UCSD-AML1 (cell line): ENCODE measurements at regions not wholly inside any gene's neighbourhood (a gene's known extent, or its start where the extent isn't known, plus 50 kb on each side); places are given as distances from the start of the nearest gene placed in this dataset.

ENCODE experiments used
- DNase-seq: peaks from one replicate; lab custom pipeline; 2025; ENCODE audit not compliant: unreplicated experiment; lab: John Stamatoyannopoulos, UW

DNA sequence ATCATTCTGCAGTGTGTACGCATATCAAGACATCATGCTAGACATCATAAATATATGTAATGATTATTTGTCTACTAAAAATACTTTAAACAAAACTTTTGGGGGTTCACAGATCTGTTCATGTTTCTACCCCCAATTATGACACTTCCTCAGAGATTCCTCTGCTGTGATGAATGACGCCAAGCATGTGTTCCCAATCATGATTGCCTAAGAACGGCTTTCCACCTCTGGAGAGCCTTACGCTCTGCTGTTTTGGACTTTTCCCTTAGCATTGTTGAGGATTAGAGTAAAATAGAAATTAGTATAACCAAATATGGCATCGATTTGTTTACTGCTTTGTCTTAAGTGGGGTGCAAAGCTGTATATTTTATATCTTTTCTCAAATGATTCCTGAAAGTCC lies 236.3 kb upstream of the IGFBP3 start:
- DNase-seq, result no peak

DNA sequence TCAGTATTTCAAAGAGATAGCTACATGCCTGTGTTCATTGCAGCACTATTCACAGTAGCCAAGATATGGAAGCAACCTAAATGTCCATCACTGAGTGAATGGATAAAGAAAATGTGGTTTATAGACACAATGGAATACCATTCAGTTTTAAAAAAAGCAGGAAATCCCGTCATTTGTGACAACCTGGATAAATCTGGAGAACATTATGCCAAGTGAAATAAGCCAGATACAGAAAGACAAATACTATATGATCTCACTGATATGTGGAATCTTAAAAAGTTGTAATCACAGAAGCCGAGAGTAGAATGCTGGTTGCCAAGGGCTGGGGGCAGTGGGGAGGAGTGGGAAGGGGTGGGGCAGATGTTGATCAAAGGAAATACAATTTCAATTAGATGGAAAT lies 235.8 kb upstream of the IGFBP3 start:
- DNase-seq, result no peak

DNA sequence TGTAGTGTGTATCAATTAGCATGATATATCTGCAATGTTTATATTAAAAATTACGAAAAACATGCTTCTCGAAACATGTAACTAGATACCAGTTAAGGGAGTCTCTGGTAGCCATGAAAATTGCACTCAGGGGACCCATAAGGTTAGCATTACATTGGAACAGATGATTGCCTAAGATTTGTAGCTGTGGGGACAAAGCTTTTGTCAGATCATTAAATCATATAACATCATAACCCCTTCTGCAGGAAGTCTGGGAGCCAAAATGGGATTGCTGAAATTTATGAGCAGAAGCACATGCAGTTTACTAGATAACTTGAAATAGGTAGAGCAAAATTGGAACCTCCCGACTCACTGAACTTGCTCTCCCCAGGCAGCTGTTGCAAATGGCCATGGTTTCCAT lies 235.0 kb upstream of the IGFBP3 start:
- DNase-seq, result no peak

DNA sequence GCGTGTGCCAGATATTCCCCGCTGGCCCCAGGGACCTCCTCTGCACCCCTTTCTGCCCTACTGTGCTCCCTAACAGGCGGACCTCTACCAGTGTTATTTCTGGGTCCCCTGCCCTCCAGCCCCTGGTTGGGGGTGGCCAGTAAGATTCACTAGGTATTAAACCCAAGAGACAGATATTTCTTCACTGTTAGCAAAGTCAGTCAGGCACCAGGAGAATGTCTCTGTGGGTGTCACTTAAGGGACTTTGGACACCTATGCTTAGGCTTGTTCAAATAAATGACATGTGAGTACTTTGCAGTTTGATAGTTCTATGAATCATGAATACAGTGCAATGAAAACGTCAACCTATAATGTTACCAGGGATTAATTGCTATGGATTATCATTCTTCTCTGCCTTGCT lies 234.3 kb upstream of the IGFBP3 start:
- DNase-seq, result no peak

DNA sequence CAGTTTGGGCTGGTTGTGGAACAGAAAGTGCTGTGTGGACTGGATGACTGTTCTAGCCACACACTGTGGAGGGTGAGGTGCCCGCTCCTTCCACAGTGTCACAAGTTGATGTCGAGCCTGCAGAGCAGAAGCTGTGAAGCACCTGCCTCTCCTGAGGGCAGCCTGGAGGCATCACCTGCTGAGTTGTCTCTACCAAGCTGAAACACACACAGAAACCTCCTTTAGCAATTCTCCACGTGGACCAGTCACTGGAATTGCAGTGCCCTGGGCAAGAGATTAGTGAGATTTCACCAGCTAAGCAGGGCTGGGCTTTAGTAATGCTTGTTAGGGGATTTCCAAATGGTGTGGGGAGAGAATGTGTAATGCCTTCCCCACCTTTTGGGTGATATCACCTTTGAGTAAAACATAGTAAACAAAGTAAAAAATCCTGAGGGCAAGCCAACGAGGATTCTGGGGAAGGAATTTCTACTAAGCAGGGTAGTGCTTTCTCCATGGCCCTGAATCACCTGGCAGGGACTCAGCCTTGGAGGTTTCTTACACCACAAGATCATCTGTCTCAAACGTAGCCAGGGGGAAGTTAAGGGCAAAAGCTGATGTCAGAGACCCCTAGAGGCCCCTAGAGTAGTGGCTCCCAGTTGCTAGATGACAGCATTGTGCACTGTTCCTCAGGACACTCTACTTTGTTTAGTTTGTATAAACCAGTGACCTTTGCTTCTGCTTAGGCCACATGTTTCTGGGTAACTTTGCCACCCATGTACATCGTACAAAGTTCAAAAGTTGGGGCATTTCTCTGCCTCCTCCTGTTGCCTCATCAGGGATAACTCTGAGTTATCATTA lies 233.1 kb upstream of the IGFBP3 start:
- DNase-seq, result no peak

DNA sequence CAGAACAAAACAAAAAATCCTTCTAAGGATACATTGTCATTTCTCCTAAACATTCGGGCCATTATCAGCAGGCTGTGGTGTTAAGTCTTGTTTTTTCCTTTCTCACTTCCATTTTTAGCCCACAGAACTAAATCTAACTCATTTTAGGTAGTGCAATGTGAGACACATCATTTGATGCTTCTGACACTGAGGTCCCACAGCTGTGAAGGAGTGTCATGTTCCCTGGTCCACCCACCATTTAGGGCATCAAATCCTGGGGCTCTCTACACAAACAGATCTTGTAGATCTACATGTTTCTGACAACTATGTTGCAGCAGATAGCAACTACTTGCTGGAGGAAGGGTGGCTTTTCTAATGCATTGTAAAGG lies 232.5 kb upstream of the IGFBP3 start:
- no peak for DNase-seq

DNA sequence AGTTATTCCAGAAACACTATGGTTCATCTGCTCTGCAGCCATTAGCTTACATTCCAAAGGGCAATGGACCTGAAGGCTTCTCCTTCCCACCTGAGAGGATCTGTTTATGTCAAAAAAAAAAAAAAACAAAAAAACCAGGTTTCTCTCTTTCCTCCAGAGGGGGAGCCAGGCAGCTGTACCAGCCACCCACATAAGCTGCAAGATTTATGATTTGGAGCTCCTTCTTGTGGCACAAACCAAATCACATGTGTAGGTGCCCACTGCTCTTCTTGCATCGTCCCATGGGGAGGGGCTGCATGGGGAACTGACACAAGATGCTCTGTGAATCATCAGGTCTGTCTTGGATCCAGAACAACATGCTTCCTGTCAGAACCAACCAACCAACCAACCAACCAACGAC lies 231.6 kb upstream of the IGFBP3 start:
- no peak for DNase-seq

DNA sequence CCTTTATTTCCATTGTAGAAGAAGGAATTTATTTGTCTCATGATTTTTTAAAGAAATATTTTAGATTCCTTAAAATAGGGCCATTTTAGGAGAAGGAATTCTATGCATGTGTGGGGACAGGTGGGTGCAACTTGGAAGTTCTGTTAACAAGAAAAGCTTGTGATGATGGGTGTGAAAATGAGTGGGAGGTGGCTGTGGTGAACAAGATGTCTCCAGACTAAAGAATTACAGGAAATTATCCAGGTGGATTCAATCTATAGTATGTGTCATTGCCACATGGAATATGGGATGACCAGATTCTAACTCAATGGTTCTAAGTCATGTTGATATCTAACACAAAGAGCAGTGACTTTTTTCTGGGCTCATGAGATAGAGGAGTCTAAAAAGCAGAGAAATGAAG lies 229.6 kb upstream of the IGFBP3 start:
- DNase-seq, result no peak

DNA sequence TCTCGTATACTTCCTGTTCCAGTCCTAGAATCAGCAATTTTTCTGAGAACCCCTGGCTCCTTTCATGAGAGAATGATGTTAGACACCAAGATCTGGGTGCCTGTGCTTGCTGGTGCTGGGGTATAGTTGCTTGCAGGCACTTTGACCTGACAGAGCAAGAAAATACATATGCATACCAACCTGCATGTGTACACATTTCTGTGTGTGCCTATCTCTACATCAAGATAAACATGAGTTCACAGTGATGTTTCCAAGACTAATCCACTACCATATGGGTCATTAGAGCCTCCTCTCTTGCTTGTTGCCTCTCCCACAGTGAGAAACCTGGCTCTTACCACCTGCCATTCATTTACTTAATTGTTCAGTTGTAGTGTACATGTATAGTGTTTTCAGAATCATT lies 229.1 kb upstream of the IGFBP3 start:
- DNase-seq, result no peak

DNA sequence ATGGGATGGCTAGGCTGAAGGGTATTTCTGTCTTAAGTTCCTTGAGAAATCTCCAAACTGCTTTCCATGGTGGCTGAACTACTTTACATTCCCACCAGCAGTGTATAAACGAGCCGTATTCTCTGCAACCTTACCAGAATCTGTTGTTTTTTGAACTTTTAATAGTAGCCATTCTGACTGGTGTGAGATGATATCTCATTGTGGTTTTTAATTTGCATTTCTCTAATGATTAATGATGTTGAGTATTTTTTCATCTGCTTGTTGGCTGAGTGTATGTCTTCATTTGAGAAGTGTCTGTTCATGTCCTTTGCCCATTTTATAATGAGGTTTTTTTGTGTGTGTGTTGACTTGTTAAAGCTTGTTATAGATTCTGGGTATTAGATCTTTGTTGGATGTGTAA lies 226.8 kb upstream of the IGFBP3 start:
- no peak for DNase-seq

DNA sequence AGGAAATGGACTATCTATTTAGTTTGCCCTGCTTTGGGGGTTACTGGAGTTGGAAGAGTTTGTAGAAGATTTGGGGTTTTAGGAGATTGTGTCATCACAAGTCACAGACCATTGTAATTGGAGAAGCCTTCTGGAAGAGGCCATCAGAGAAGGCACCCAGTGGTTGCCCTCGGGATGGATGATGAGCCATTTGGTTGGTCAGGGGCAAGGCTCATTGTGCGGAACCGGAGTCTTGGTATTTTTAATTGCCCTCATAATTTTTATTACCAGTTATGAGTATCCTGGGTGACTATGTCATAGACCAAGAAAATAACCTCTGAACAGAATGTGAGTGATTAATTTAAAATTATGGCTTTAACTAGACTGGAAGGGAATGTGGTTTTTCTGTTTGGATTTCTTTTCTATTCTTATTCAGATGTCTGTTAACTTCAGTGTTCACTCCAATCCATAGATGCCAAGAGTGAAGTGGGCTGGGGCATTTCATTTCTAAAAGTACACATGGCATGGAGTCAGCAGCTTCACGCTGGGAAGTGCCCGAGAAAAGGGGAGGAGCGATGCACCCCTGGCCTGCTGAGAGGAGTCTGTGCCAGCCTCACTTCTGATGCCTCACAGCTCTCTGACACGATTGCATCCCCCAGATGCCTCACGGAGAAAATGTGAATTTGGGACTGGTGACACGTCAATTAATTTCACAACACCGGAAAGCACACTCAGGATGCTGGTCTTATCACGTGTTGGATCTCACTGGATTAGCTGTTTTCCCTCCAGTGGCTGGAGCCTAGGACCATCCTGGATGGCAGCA lies 225.6 kb upstream of the IGFBP3 start:
- DNase-seq, result no peak

DNA sequence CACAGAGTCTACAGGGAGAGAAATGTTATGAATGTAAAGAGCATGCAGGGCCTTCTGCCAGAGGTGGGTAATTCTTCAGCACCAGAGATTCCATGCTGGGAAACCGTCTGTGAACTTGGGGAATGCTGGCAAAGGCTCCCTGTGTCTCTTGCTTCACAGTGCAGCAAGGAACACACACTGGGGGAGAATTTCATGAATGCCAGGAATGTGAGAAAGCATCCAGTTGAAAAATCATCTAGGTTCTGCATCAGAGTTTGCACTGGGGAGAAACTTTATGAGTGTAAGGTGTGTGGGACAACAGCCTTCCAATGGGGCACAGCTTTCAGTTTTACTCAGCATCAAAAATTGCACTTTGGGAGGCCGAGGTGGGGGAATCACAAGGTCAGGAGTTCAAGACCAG lies 224.3 kb upstream of the IGFBP3 start:
- DNase-seq, result no peak

DNA sequence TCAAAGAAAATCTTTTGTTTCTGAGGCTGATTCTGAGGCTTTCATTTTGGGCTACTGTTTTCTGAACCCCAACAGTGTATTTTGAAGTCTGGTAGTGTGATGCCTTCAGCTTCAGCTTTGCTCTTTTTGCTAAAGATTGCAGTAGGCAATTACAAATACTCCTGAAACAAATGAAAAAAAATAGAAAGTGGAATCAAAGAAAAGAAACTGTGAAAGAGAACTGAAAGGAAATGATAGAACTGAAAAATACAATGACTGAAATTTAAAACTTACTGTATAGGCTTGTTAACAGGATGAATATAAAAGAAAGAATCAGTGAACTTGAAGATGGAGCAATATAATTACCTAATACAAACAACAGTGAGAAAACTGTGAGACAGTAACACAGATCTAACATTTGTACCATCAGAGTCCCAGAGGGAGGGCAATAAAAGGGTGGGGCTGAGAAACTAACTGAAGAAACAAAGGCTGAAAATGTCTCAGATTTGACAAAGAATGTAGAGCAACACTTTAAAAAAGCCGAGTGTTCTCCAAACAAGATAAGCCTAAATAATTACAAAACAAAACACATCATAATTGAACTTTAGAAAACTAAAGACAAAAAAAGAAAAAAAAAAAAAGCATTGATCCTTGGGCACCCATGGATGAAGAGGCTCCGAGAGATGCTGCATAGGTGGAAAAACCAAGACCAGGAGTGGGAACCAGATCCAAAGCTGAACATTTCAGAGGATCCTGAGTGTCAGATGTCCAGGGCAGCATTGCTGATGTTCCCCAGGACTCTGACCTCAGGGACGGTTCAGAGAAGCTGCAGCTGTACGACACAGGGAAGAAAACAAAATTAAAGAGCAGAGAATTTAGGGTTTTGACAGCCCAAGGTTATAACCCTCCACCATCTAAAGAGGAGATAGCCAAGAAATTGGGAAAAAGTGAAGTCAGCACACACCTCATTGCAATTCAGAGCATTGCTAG lies 223.2 kb upstream of the IGFBP3 start:
- DNase-seq, result no peak

DNA sequence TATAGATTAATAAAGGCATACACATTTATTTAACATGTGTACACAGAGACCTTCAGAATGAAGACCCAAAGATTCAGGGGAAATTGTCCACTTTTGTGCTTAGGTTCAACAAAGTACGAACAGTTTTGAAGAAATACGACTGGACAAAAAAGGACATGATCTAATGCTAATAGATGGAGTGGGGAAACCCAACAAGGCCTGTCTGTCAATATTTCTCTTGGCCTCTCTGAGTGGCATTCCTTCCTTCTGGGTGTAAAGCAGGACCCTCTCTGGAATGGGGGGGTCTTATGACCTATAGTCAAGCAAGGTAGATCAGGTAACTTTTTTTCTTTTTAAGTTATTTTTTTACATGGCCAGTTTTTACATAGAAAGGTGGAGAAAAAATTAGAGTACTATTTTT lies 222.3 kb upstream of the IGFBP3 start:
- no peak for DNase-seq

DNA sequence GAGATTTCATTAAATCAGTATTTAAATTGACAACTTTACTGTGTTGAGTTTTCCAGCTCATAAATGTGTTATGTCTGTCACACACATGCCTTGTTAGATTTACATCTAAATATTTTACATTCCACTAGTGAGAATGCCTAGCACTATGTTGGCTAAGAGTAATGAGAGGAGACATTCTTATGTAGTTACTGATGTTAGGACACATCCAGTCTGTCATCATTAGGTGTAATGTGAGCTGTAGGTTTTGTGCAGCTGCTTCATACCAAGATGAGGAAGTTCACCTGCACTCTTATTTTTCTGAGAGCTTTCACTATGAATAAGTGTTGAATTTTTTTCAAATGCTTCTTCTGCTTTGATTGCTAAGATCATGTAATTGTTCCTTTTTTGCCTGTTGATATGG lies 218.0 kb upstream of the IGFBP3 start:
- DNase-seq, result no peak

DNA sequence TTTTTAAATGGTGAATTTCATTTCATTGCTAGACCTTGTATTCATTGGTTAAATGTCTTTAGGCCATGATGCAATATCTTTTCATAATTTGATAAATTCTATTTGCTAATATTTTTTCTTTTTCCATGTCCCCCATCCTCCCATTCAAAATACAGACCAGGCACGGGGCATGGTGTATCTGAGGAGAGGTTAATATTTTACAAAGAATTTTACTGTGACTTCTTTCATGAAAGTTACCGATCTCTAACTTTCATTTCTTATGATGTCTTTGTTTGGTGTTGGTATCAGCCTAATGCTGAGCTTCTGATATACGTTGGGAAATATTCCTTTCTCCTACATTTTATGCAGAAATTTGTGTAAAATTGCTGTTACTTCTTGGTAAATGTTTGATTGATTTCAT lies 216.7 kb upstream of the IGFBP3 start:
- DNase-seq, result no peak

DNA sequence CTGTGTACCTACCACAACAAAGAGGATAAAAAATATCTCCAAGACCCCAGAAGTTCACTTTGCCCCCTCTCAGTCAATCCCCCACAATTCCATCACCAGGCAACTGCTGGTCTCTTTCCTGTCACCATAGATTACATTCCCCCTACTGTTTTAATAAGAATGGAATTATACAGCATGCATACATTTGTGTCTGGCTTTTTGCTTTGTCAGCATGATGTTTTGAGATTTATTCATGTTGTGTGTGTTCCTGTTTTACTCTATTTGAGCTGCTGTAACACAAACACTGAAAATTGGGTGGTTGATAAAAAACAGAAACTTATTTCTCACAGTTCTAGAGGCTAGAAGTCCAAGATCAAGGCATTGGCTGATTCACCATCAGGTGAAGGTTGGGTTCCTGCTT lies 214.5 kb upstream of the IGFBP3 start:
- no peak for DNase-seq

DNA sequence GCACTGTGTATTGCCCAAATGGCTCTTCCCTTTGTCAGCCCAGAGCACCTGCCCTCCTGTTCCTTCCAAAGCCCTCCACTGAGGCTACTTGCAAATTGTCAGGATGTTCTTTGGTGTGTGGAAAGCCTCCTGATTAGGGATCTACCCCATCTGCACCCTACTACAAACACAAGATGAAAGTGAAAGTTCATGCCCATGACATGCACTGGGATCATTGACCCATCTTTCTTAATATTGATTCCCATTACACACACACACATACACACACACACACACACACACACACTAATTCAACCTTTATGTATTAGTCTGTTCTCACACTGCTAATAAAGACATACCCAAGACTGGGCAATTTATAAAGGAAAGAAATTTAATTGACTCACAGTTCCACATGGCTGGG lies 213.7 kb upstream of the IGFBP3 start:
- no peak for DNase-seq

DNA sequence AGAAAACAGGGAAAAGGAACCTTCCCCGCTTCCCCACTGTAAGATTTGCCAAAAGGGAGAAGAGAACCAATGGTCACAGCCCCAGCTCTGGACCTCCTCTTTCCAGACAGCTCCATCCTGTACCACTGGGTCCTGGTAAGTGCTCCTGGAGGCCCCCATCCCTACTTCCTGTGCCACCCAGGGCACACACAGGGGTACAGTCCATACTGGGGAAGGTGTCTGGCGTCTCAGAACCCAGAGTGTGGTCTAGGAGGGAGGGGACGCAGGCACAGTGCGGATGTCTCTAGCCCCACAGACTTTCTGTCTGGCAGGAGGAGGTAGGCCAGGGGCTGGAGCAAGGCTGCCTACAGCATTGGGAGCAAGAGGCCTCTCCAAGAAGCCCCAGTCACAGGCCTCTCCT lies 213.3 kb upstream of the IGFBP3 start:
- no peak for DNase-seq

DNA sequence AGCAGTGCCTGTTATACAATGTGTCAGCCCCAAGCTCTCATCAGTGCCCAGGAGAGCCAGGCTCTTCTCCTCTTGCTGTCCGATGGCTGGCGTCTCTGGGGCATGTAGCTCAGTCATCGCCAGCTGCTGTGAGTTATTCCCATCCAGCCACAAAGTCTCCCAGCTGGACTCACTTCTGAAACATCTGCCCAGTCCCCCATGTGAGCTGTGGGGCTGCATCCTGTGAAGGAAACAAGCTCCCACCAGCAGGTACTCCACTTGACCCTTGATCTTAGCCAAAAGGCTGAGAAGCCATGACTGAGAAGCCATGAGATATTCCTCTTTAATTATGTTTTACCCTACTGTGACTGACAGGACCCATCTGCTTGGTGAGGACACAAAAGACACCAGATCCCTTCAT lies 212.7 kb upstream of the IGFBP3 start:
- DNase-seq, result no peak

DNA sequence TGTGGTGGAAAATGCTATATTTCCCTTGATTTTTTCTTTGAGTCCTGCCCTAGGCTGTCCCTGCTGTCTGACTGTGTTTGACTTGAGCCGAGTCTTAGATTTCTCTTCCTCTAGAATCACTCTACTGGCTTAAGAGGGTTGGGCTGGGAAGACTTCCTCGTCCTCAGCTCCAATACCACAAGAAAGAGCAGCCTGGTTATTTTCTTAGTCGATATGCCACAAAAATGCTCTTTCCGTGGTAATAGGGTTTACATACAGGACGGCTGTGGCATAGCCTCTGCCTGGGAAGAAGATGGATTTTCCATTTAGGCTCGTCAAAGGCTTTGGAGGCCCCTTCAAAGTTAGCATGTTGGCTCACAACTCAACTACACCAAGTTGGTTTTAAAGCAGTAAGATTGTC lies 212.0 kb upstream of the IGFBP3 start:
- DNase-seq, result no peak
